HG02623 (cell line): ENCODE measurements at regions not wholly inside any gene's neighbourhood (a gene's known extent, or its start where the extent isn't known, plus 50 kb on each side); places are given as distances from the start of the nearest gene placed in this dataset.
"Not testable (repeated sequence)": the region's sequence is repeated elsewhere in the genome, so short reads cannot be mapped to it uniquely, and the experiment has no call there.

ENCODE experiments used
- ATAC-seq: cut with Tn5 transposase; IDR thresholded peaks from one replicate; pipeline ENCODE4 v1.9.1; 2021; ENCODE audit warnings: moderate library complexity; ENCODE audit not compliant: unreplicated experiment

DNA sequence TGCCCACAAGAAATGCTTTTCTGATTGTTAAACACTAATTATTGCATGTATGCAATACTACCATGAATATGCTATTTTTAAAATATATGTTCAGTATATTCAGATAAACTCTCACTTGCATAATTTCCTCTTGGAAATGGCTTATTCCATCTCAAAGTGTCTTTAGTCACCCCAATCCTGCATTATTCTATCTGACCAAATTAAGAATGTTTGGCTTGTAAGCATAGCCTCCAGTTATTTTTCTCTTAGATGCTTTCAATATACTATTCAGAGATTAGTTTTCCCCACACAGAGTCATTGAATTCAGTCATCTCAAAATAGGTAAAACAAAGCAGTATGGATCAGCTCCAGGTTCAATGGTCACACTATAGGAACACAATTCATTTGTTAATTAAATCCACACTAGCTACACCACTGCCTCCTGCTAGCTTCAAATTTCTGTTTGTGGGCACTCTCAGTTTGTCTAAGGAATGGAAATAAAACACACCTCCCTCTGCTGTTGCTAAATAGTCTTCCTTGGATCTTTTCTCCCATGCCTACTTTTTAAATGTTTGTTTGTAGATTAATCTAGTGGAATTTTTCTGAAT lies 134.6 kb upstream of the TBCA start:
- ATAC-seq, result no peak

- ATAC-seq, result no peak
These were observed 133.1 kb upstream of the TBCA start for GRCh38 chr5:77909237-77909636.

- ATAC-seq, result no peak
These were observed 132.6 kb upstream of the TBCA start for GRCh38 chr5:77908787-77909186.

DNA sequence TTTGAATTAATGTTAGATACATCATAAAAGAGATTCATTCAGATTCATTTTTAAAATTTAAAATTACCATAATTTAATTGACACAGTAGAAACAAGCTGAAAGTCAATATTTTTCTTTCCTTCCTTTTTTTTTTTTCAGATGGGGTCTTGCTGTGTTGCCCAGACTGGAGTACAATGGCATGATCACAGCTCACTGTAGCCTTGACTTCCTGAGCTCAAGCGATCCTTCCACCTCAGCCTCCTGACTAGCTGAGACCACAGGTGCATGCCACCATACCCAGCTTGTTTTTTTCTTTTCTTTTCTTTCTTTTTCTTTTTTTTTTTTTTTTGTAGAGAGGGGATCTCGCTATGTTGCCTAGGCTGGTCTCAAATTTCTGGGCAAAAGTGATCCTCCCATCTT lies 131.6 kb upstream of the TBCA start:
- ATAC-seq, result no peak

DNA sequence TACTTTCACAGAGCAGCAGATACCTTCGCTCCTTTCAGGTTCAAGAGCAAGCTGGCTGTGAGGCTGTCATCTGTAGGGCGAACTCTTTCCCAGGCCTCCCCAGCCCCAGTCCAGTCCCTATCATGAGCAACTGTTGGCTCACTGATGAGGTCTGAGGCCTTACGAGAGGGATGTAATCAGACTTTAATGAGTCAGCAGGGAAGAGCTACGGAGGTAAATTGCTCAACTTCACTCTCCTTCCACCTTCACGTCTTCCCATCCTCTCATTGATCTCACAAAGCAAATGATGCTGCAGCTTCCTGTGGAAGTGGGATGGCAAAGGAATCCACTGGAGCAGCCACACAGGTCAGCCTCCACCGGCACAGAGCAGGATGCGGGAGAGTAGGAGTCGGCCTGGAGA lies 130.7 kb upstream of the TBCA start:
- no peak for ATAC-seq

GRCh38 chr5:77904362-77904761 lies 128.2 kb upstream of the TBCA start:
- ATAC-seq, result no peak

- ATAC-seq, result no peak
These were observed 124.6 kb upstream of the TBCA start for GRCh38 chr5:77900691-77901090.

DNA sequence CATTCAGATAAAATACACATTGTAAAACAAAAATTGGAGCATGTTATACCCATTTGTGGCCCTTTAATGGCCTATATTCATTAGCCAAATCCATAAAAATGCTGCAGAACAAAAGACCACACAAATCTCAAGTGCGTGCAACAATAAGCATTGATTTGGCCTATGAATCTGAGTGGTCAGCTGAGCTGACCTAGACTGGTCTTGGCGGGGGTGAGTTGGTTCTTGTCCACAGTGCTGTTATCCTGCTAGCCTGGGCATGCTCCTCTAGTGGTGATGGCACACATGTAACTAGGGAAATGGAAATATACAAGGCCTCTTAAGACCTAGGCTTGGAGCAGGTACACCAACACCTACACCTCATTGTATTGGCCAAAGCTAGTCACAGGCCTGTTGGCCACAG lies 122.2 kb upstream of the TBCA start:
- ATAC-seq, result no peak

DNA sequence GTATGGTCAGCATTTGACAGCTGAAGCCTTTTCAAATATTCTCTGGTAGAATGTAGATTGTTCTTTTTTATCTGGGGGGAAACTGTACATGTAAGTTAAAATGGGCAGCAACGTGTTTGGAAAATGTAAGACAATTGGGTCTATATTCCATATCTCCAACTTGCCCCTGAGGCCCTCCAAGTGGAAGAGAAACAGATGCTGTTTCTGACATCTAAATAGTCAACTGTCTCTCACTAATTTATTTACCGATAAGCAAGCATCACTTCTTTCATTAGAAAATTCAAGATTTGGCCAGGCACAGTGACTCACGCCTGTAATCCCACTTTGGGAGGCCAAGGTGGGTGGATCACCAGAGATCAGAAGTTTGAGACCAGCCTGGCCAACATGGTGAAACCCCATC lies 120.2 kb upstream of the TBCA start:
- ATAC-seq, result no peak

DNA sequence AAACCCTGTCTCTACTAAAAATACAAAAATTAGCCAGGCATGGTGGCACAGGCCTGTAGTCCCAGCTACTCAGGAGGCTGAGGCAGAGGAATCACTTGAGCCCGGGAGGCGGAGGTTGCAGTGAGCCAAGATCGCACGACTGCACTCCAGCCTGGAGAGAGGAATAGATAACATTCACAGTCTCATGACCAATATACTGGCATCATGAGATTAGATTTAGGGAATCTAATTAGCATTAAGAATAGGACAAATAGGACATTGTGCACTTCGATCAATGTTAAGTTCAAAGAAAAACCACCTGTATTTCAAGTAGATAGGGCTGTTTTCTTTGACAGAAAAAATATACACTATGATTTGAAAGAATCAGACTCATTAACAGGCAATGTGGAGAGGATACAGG lies 118.0 kb upstream of the TBCA start:
- not testable (repeated sequence) for ATAC-seq

- no peak for ATAC-seq
These were observed 117.2 kb upstream of the TBCA start for GRCh38 chr5:77893225-77893860.

GRCh38 chr5:77892061-77893010 lies 116.2 kb upstream of the TBCA start:
- ATAC-seq, result no peak

DNA sequence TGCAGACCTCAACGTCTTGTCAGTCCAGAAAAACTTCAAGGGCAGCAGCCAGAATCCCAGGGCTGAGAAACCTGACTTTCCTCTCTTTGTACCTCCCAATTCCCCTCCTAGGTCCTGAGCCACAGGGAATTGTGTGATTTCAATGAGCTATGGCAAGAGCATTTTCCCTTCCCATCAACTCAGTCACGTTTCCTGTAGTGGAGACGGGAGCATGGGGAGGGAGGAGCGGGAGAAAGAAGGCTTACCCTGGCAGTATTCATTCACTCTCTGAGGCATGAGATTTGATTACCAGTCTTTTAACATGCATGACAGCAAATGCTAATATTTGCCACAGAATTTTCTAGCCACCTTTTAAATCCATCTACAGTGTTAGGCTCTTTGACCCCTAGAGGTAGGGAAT lies 109.4 kb upstream of the TBCA start:
- no peak for ATAC-seq

GRCh38 chr5:77882670-77883257 lies 106.6 kb upstream of the TBCA start:
- ATAC-seq, result no peak

DNA sequence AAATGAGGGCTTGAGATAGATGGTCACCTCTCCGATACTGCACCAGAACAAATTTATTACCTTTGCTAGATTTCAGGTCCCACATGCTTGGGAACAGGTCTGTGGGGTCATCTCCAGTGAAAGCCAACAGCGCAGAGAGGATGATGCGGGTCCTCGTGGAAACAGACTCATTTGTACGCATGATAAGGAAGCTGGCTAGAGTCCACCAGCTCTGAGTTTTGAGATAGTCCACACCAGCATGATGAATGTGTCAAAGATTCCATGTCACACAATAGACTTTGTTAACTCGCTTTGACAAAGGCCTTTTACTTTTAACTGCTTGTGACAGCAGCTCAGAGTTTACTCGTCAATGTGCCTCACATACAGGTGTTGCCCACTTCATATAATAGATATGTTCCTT lies 105.4 kb upstream of the TBCA start:
- no peak for ATAC-seq

- ATAC-seq, result no peak
These were observed 101.6 kb upstream of the TBCA start for GRCh38 chr5:77877516-77878355.

GRCh38 chr5:77876862-77877502 lies 100.8 kb upstream of the TBCA start:
- ATAC-seq, result no peak

DNA sequence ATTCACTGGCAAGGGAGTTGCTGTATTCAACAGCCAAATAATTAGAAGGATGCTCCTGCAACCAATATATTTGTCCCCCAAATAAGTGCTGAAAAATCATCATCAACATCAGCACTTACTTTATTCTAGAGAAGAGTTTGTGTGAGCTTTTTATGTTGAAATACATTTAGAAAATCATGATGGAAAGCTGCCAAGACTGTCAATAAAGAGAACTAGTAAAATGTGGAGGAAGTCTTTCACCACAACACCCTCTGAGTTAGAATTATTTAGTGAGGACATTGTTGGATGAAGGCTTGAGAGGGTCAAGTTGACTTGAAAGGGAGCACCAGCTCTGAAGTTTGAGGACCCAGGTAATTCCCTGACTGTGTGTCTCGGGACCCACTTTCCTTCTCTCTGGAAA lies 100.2 kb upstream of the TBCA start:
- no peak for ATAC-seq

- no peak for ATAC-seq
These were observed 98.6 kb upstream of the TBCA start for GRCh38 chr5:77874691-77875090.

GRCh38 chr5:77873239-77873638 lies 97.1 kb upstream of the TBCA start:
- ATAC-seq, result no peak
